ENCODE measurements at regions not wholly inside any gene's neighbourhood (a gene's known extent, or its start where the extent isn't known, plus 50 kb on each side); places are given as distances from the start of the nearest gene placed in this dataset.

- DNase-seq (ENCODE audit: low read depth) = no peak
- TF ChIP-seq, protein P1, sequence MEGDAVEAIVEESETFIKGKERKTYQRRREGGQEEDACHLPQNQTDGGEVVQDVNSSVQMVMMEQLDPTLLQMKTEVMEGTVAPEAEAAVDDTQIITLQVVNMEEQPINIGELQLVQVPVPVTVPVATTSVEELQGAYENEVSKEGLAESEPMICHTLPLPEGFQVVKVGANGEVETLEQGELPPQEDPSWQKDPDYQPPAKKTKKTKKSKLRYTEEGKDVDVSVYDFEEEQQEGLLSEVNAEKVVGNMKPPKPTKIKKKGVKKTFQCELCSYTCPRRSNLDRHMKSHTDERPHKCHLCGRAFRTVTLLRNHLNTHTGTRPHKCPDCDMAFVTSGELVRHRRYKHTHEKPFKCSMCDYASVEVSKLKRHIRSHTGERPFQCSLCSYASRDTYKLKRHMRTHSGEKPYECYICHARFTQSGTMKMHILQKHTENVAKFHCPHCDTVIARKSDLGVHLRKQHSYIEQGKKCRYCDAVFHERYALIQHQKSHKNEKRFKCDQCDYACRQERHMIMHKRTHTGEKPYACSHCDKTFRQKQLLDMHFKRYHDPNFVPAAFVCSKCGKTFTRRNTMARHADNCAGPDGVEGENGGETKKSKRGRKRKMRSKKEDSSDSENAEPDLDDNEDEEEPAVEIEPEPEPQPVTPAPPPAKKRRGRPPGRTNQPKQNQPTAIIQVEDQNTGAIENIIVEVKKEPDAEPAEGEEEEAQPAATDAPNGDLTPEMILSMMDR (IDR thresholded peaks at IDR 0.05; ENCODE audit: control insufficient read depth, insufficient read depth, low read depth, low read length, missing control alignments) = no peak
- no peak overlapping the region for H3K4me3 ChIP-seq (ENCODE audit: control insufficient read depth, low read depth, low read length)
These were observed 744.4 kb upstream of the ANO3 start for GRCh38 chr11:25587496-25587895.

DNA sequence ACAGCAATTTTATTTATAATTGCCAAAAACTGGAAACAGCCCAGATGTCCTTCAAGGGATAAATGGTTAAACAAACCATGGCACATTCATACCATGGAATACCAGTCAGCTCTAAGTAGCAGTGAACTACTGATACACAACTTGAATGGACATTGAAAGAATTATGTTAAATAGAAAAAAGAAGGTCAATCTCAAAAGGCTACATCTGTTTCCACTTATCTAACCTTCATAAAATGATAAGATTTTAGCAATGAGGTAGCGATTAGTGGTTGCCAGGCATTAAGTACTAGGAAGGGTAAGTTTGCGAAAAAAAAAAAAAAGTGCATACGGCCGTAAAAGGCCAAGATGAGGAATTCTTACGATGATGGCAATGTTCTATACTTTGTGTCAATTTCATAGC lies 738.7 kb upstream of the ANO3 start:
- no peak overlapping the region for H3K4me3 ChIP-seq (ENCODE audit: control insufficient read depth, low read depth, low read length)
- TF ChIP-seq, protein P1 (IDR thresholded peaks at IDR 0.05; ENCODE audit: control insufficient read depth, insufficient read depth, low read depth, low read length, missing control alignments) = no peak
- no peak for DNase-seq (ENCODE audit: low read depth)

DNA sequence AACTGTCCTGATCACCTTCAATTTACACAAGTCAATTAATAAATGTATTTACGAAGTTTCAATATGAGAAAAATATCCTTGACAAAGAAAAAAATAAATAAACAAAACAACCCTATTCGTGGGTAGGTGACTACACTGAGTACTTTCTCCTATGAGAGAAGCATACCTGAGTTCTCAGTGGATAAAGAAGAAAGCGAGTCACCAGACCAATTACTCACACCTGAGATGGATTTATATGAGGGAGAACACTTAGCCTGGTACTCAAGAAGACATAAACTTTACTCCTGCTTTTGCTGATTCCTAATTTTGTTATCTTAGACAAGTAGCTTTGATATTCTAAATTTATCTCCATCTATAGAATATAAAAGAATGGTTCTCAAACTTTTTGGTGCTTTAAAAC lies 735.2 kb upstream of the ANO3 start:
- no peak for DNase-seq (ENCODE audit: low read depth)
- H3K4me3 ChIP-seq (ENCODE audit: control insufficient read depth, low read depth, low read length) = no peak overlapping the region
- TF ChIP-seq, protein P1 (IDR thresholded peaks at IDR 0.05; ENCODE audit: control insufficient read depth, insufficient read depth, low read depth, low read length, missing control alignments) = no peak

- TF ChIP-seq, protein P1 (IDR thresholded peaks at IDR 0.05; ENCODE audit: control insufficient read depth, insufficient read depth, low read depth, low read length, missing control alignments) = no peak
- DNase-seq (ENCODE audit: low read depth) = no peak
- H3K4me3 ChIP-seq (ENCODE audit: control insufficient read depth, low read depth, low read length) = no peak overlapping the region
These were observed 734.2 kb upstream of the ANO3 start for GRCh38 chr11:25597696-25598095.

GRCh38 chr11:25602149-25602548 lies 729.8 kb upstream of the ANO3 start:
- no peak overlapping the region for H3K4me3 ChIP-seq (ENCODE audit: control insufficient read depth, low read depth, low read length)
- DNase-seq (ENCODE audit: low read depth) = no peak
- TF ChIP-seq, protein P1 (IDR thresholded peaks at IDR 0.05; ENCODE audit: control insufficient read depth, insufficient read depth, low read depth, low read length, missing control alignments) = no peak

DNA sequence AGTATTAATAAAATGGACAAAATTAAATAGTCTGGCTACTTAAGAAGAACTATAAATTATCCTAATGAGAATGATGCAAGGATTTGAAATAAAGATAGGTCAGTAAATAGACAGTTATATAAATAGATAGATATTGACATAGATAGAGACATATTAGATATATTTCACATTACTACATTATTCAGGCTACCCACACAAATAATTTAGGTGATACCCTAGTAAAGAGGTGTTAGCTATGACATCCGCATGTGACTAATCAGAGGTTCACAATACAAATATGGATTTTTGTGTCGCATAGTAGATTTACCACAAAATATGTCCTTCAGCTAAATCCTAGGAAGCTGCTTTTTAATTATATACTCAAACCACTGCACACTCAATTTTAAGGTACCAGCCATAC lies 729.0 kb upstream of the ANO3 start:
- no peak for DNase-seq (ENCODE audit: low read depth)
- H3K4me3 ChIP-seq (ENCODE audit: control insufficient read depth, low read depth, low read length) = no peak overlapping the region
- TF ChIP-seq, protein P1 (IDR thresholded peaks at IDR 0.05; ENCODE audit: control insufficient read depth, insufficient read depth, low read depth, low read length, missing control alignments) = no peak

GRCh38 chr11:25612806-25613205 lies 719.1 kb upstream of the ANO3 start:
- TF ChIP-seq, protein P1 (IDR thresholded peaks at IDR 0.05; ENCODE audit: control insufficient read depth, insufficient read depth, low read depth, low read length, missing control alignments) = no peak
- no peak for DNase-seq (ENCODE audit: low read depth)
- H3K4me3 ChIP-seq (ENCODE audit: control insufficient read depth, low read depth, low read length) = no peak overlapping the region

Data from AG09309 (cell line).